H9 (cell line): ENCODE measurements at regions not wholly inside any gene's neighbourhood (a gene's known extent, or its start where the extent isn't known, plus 50 kb on each side); places are given as distances from the start of the nearest gene placed in this dataset.

Experiments
- DNase-seq: peaks from one replicate; pipeline ENCODE4 v3.0.0-alpha.2; 2017
- H2AFZ ChIP-seq: one replicate; pipeline ENCODE4 v1.6.1; 2013; ENCODE audit warnings: mild to moderate bottlenecking, low read length, control low read depth, moderate library complexity
- H2AK5ac ChIP-seq: 2 replicates; pipeline ENCODE4 v1.6.1; 2013; ENCODE audit warnings: low read length, control low read depth, mixed read lengths; ENCODE audit not compliant: insufficient read length
- H2BK120ac ChIP-seq: one replicate; pipeline ENCODE4 v1.6.1; 2013; ENCODE audit warnings: low read depth, mild to moderate bottlenecking, low read length, control low read depth, inconsistent platforms; ENCODE audit not compliant: poor library complexity, severe bottlenecking
- H2BK12ac ChIP-seq: 2 replicates; pipeline ENCODE4 v1.6.1; 2013; ENCODE audit warnings: low read length, control low read depth, mixed read lengths, low read depth; ENCODE audit not compliant: insufficient read length
- H2BK15ac ChIP-seq: 2 replicates; pipeline ENCODE4 v1.6.1; 2013; ENCODE audit warnings: low read depth, low read length, control low read depth
- H2BK20ac ChIP-seq: one replicate; pipeline ENCODE4 v1.6.1; 2013; ENCODE audit warnings: low read depth, mild to moderate bottlenecking, low read length, control low read depth, inconsistent platforms; ENCODE audit not compliant: poor library complexity, severe bottlenecking
- H2BK5ac ChIP-seq: 2 replicates; pipeline ENCODE4 v1.6.1; 2013; ENCODE audit warnings: low read length, control low read depth, mixed read lengths; ENCODE audit not compliant: insufficient read length
- H3K14ac ChIP-seq: 2 replicates; pipeline ENCODE4 v1.6.1; 2013; ENCODE audit warnings: low read length, control low read depth; ENCODE audit not compliant: insufficient read depth
- H3K18ac ChIP-seq: 2 replicates; pipeline ENCODE4 v1.6.1; 2013; ENCODE audit warnings: low read depth, mild to moderate bottlenecking, mixed read lengths, low read length, control low read depth; ENCODE audit not compliant: insufficient read length
- H3K23ac ChIP-seq: 2 replicates; pipeline ENCODE4 v1.6.1; 2013; ENCODE audit warnings: low read length, control low read depth, mixed read lengths, low read depth; ENCODE audit not compliant: insufficient read length
- H3K23me2 ChIP-seq: 2 replicates; pipeline ENCODE4 v1.6.1; 2013; ENCODE audit warnings: low read depth, mild to moderate bottlenecking, mixed read lengths, low read length, control low read depth; ENCODE audit not compliant: insufficient read length, poor library complexity, severe bottlenecking
- H3K27ac ChIP-seq: 2 replicates; pipeline ENCODE4 v1.5.1; 2013; ENCODE audit warnings: low read length, control low read depth, mixed read lengths, low read depth; ENCODE audit not compliant: insufficient read length
- H3K27me3 ChIP-seq: 2 replicates; pipeline ENCODE4 v1.6.1; 2013; ENCODE audit warnings: low read length, control low read depth, inconsistent platforms; ENCODE audit not compliant: insufficient read depth
- H3K4ac ChIP-seq: 2 replicates; pipeline ENCODE4 v1.6.1; 2013; ENCODE audit warnings: low read depth, mild to moderate bottlenecking, control low read depth, inconsistent platforms, low read length, moderate library complexity
- H3K4me1 ChIP-seq: 2 replicates; pipeline ENCODE4 v1.6.1; 2013; ENCODE audit warnings: low read length, control low read depth, inconsistent platforms; ENCODE audit not compliant: insufficient read depth
- H3K4me2 ChIP-seq: 2 replicates; pipeline ENCODE4 v1.6.1; 2013; ENCODE audit warnings: low read length, control low read depth, mixed read lengths; ENCODE audit not compliant: insufficient read length, insufficient read depth
- H3K56ac ChIP-seq: 2 replicates; pipeline ENCODE4 v1.6.1; 2013; ENCODE audit warnings: low read depth, mild to moderate bottlenecking, mixed read lengths, low read length, control low read depth; ENCODE audit not compliant: insufficient read length
- H3K79me1 ChIP-seq: 2 replicates; pipeline ENCODE4 v1.6.1; 2013; ENCODE audit warnings: low read depth, mild to moderate bottlenecking, moderate library complexity, low read length, control low read depth, inconsistent platforms; ENCODE audit not compliant: insufficient read depth, poor library complexity, severe bottlenecking
- H3K79me2 ChIP-seq: 2 replicates; pipeline ENCODE4 v1.6.1; 2013; ENCODE audit warnings: low read length, control low read depth, inconsistent platforms; ENCODE audit not compliant: insufficient read depth
- H3K9ac ChIP-seq: 2 replicates; pipeline ENCODE4 v1.6.1; 2013; ENCODE audit warnings: low read length, control low read depth, mixed read lengths; ENCODE audit not compliant: insufficient read length; ENCODE audit errors: extremely low read depth
- H3K9me3 ChIP-seq: one replicate; pipeline ENCODE4 v1.6.1; 2013; ENCODE audit warnings: low read depth, low read length, inconsistent platforms; ENCODE audit not compliant: control insufficient read depth
- H3T11ph ChIP-seq: one replicate; pipeline ENCODE4 v1.6.1; 2013; ENCODE audit warnings: mild to moderate bottlenecking, low read length, control low read depth, inconsistent platforms
- H4K20me1 ChIP-seq: one replicate; pipeline ENCODE4 v1.6.1; 2013; ENCODE audit not compliant: control insufficient read depth, insufficient read length, insufficient read depth
- H4K5ac ChIP-seq: 2 replicates; pipeline ENCODE4 v1.6.1; 2013; ENCODE audit warnings: low read depth, mild to moderate bottlenecking, mixed read lengths, low read length, control low read depth; ENCODE audit not compliant: insufficient read length
- H4K8ac ChIP-seq: replicated peaks from 2 replicates; pipeline ENCODE4 v1.6.1; 2013; ENCODE audit warnings: low read length, control low read depth, mixed read lengths, low read depth; ENCODE audit not compliant: insufficient read length
- H4K91ac ChIP-seq: 2 replicates; pipeline ENCODE4 v1.6.1; 2013; ENCODE audit warnings: low read depth, mild to moderate bottlenecking, moderate library complexity, mixed read lengths, low read length, control low read depth; ENCODE audit not compliant: insufficient read length
- H3K27ac Mint-ChIP-seq, 3 experiments: 2 replicates in 2 of 3; 3 replicates in 1 of 3; pipeline ENCODE4 v1.8.0; 2020 to 2021; ENCODE audit warnings: mixed read lengths in 3 of 3, mild to moderate bottlenecking in 1 of 3, moderate library complexity in 1 of 3
- H3K27me3 Mint-ChIP-seq: 2 replicates; pipeline ENCODE4 v1.8.0; 2021; ENCODE audit warnings: low read depth, mild to moderate bottlenecking, moderate library complexity, mixed read lengths
- H3K36me3 Mint-ChIP-seq, 3 experiments: 2 replicates in 2 of 3; 3 replicates in 1 of 3; pipeline ENCODE4 v1.8.0; 2020 to 2021; ENCODE audit warnings: low read depth in 3 of 3, mixed read lengths in 3 of 3; ENCODE audit not compliant: insufficient read depth in 1 of 3
- H3K4me1 Mint-ChIP-seq, 2 experiments: 2 replicates each; pipeline ENCODE4 v1.8.0; 2020; ENCODE audit warnings: mixed read lengths in 2 of 2
- H3K4me3 Mint-ChIP-seq, 2 experiments: 2 replicates in 1 of 2; 3 replicates in 1 of 2; pipeline ENCODE4 v1.8.0; 2020 to 2021; ENCODE audit warnings: mild to moderate bottlenecking in 2 of 2, mixed read lengths in 2 of 2, moderate library complexity in 1 of 2
- H3K9me3 Mint-ChIP-seq, 2 experiments: 2 replicates in 1 of 2; 3 replicates in 1 of 2; pipeline ENCODE4 v1.8.0; 2020; ENCODE audit warnings: mild to moderate bottlenecking in 2 of 2, mixed read lengths in 2 of 2, moderate library complexity in 1 of 2
- CTCF ChIP-seq: fragments of 200-600 bp; sonication (generic); conservative IDR thresholded peaks from 3 replicates; pipeline ENCODE4 v1.8.0; 2021; ENCODE audit warnings: antibody characterized with exemption, mild to moderate bottlenecking
- WGBS: extraction: QIAGEN DNeasy Blood & Tissue Kit; methylation state at CpG from one replicate; pipeline ENCODE4 v1.1.7; 2013; ENCODE audit warnings: missing lambda C conversion rate, low lambda C conversion rate, mixed read lengths; ENCODE audit not compliant: insufficient read length; ENCODE audit errors: extremely low coverage; 5-methylcytosine and 5-hydroxymethylcytosine counted together

GRCh38 chr3:192062186-192062585 is 601.2 kb downstream of the PYDC2 start:
- no peaks in the 10 kb centered on the region for H3K27me3 Mint-ChIP-seq
- Histone ChIP-seq H4K91ac (no peak overlapping the region), H2AK5ac (no peak overlapping the region), H3K23me2 (no peaks in the 10 kb centered on the region), H4K5ac (no peak overlapping the region), H3K9ac (no peak overlapping the region), H3K4me1 (no peaks in the 10 kb centered on the region), H3K23ac (no peak overlapping the region), H3K9me3 (no peaks in the 10 kb centered on the region), H3K27ac (no peak overlapping the region), H4K8ac (no peak overlapping the region), H3K4me2 (no peak overlapping the region), H3K56ac (no peak overlapping the region), H3K4ac (no peak overlapping the region), H3T11ph (no peak overlapping the region), H2AFZ (no peak overlapping the region), H2BK120ac (no peak overlapping the region), H2BK12ac (no peak overlapping the region), H2BK5ac (no peak overlapping the region), H3K79me1 (no peaks in the 10 kb centered on the region), H3K14ac (no peak overlapping the region), H2BK20ac (no peak overlapping the region), H3K27me3 (no peaks in the 10 kb centered on the region), H3K79me2 (no peaks in the 10 kb centered on the region), H2BK15ac (no peak overlapping the region), H3K18ac (no peak overlapping the region), H4K20me1 (no peaks in the 10 kb centered on the region)
- H3K36me3 Mint-ChIP-seq, result no peaks in the 10 kb centered on the region
- no CpG with 5 or more reads among the region's 3 CpGs for WGBS
- TF ChIP-seq CTCF, result no peak
- no peaks in the 10 kb centered on the region for H3K9me3 Mint-ChIP-seq
- DNase-seq, result no peak
- no peak overlapping the region for H3K27ac Mint-ChIP-seq
- H3K4me1 Mint-ChIP-seq, result peaks cover 17 to 18% of the 10 kb centered on the region in 2 experiments
- H3K4me3 Mint-ChIP-seq, result no peak overlapping the region
